ENCODE measurements at regions not wholly inside any gene's neighbourhood (a gene's known extent, or its start where the extent isn't known, plus 50 kb on each side); places are given as distances from the start of the nearest gene placed in this dataset.

DNA sequence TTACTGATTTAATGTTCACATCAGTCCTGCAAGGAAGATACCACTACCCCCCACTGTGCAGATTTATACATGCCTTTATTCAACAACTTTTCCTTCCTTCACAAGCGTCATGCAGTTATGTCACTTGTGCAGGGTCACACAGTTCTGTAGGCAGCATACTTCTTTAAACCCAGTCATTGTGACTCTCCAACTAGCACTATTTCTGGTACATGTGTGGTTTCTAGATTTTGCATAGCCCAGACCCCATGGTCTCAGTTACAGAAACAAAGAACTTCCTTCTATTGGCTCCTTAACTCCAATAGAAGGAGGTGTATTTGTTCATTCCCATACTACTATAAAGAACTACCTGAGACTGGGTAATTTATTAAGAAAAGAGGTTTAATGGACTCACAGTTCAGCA, 333.1 kb downstream of the ZNF516 start:
- no peak for DNase-seq (ENCODE audit: low read depth in 1 of 2, low spot score in 1 of 2)
- Histone ChIP-seq H3K9me3 (ENCODE audit: low read depth) (no peaks in the 10 kb centered on the region), H3K27ac (no peak overlapping the region), H3K27me3 (no peaks in the 10 kb centered on the region), H3K4me1 (ENCODE audit: low read depth) (no peaks in the 10 kb centered on the region), H3K36me3 (no peaks in the 10 kb centered on the region), H3K4me3 (no peak overlapping the region)
- TF ChIP-seq CTCF (IDR thresholded peaks at IDR 0.05; ENCODE audit: low read depth, low read length) = no peak

GRCh38 chr18:76153691-76154090, 341.4 kb downstream of the ZNF516 start:
- Histone ChIP-seq H3K9me3 (ENCODE audit: low read depth) (no peaks in the 10 kb centered on the region), H3K27me3 (no peaks in the 10 kb centered on the region), H3K36me3 (no peaks in the 10 kb centered on the region), H3K4me3 (no peak overlapping the region), H3K4me1 (ENCODE audit: low read depth) (no peaks in the 10 kb centered on the region), H3K27ac (no peak overlapping the region)
- TF ChIP-seq CTCF (IDR thresholded peaks at IDR 0.05; ENCODE audit: low read depth, low read length) = no peak
- DNase-seq (ENCODE audit: low read depth in 1 of 2, low spot score in 1 of 2) = no peak

DNA sequence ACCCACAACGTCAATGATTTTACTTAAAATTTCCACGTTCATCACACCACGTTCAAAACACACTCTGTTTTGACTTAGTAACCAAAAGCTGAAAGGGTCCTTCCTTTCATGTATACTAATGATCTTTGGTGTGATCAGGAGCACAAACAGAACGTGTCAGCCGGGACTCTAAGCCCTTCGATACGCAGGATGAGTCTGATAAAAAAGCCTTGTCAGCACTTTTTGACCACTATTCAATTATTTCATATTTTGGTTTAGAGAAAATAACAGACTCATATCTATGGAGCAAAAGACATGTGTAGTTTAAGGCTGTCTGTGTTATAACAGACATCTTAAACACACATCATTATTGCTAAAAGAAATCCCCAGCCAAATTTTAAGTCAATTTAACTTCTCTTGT, 345.3 kb downstream of the ZNF516 start:
- H3K4me1 ChIP-seq (ENCODE audit: low read depth) = no peaks in the 10 kb centered on the region
- no peak overlapping the region for H3K4me3 ChIP-seq
- no peak for TF ChIP-seq CTCF (IDR thresholded peaks at IDR 0.05; ENCODE audit: low read depth, low read length)
- H3K9me3 ChIP-seq (ENCODE audit: low read depth) = no peaks in the 10 kb centered on the region
- H3K27me3 ChIP-seq = no peaks in the 10 kb centered on the region
- no peaks in the 10 kb centered on the region for H3K36me3 ChIP-seq
- DNase-seq (ENCODE audit: low read depth in 1 of 2, low spot score in 1 of 2) = no peak
- H3K27ac ChIP-seq = no peak overlapping the region

- DNase-seq (ENCODE audit: low read depth in 1 of 2, low spot score in 1 of 2) = no peak
- Histone ChIP-seq H3K9me3 (ENCODE audit: low read depth) (no peaks in the 10 kb centered on the region), H3K36me3 (no peaks in the 10 kb centered on the region), H3K27ac (no peak overlapping the region), H3K4me1 (ENCODE audit: low read depth) (no peaks in the 10 kb centered on the region), H3K4me3 (no peak overlapping the region), H3K27me3 (no peaks in the 10 kb centered on the region)
- TF ChIP-seq CTCF (IDR thresholded peaks at IDR 0.05; ENCODE audit: low read depth, low read length) = no peak
Measured at GRCh38 chr18:76149284-76149683, 345.8 kb downstream of the ZNF516 start.

DNA sequence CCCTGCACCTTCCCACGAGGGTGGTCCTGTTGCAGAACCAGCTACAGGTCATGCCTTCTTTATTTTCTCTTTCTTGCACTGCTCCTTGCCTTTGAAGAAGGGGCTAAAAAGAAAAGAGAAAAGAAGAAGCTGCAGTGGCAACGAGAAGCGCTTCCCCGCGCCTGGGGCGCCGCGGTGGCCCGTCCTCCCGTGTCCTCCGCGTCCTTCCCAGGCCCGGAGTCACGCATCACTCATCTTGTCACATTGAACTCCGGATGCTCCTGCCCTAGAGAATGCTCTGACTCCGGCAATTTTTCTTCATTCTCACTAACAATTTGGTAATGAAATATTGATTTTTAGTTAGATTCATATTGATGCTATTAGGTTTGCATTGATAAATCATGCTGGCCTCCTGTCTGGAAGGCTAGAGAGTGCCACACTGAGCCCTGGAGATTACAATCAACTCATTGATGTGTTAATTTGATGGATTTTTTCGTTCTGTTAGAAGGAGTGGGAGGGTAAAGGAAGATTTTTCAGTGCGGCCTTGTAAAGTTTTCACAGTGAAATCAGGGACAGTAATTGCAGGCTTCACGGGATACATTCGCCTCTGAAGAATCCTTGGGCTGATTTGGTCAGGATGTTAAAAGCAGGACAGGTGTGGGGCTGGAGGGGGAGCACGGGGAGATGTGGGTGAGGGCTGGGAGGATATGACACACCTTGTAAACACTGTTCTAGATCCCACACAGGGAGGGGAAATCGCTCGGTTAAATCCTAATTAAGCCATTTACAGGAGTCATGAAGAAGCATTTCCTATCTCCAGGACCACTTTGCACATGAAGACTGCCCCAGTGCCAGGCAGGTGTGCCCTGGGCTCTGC, 349.3 kb downstream of the ZNF516 start:
- no peaks in the 10 kb centered on the region for H3K4me1 ChIP-seq (ENCODE audit: low read depth)
- no peaks in the 10 kb centered on the region for H3K27me3 ChIP-seq
- DNase-seq (ENCODE audit: low read depth in 1 of 2, low spot score in 1 of 2) = no peak
- no peaks in the 10 kb centered on the region for H3K36me3 ChIP-seq
- no peak for TF ChIP-seq CTCF (IDR thresholded peaks at IDR 0.05; ENCODE audit: low read depth, low read length)
- H3K9me3 ChIP-seq (ENCODE audit: low read depth) = no peaks in the 10 kb centered on the region
- no peak overlapping the region for H3K4me3 ChIP-seq
- no peak overlapping the region for H3K27ac ChIP-seq
